ENCODE measurements at regions not wholly inside any gene's neighbourhood (a gene's known extent, or its start where the extent isn't known, plus 50 kb on each side); places are given as distances from the start of the nearest gene placed in this dataset.
"Not testable (repeated sequence)": the region's sequence is repeated elsewhere in the genome, so short reads cannot be mapped to it uniquely, and the experiment has no call there.

DNA sequence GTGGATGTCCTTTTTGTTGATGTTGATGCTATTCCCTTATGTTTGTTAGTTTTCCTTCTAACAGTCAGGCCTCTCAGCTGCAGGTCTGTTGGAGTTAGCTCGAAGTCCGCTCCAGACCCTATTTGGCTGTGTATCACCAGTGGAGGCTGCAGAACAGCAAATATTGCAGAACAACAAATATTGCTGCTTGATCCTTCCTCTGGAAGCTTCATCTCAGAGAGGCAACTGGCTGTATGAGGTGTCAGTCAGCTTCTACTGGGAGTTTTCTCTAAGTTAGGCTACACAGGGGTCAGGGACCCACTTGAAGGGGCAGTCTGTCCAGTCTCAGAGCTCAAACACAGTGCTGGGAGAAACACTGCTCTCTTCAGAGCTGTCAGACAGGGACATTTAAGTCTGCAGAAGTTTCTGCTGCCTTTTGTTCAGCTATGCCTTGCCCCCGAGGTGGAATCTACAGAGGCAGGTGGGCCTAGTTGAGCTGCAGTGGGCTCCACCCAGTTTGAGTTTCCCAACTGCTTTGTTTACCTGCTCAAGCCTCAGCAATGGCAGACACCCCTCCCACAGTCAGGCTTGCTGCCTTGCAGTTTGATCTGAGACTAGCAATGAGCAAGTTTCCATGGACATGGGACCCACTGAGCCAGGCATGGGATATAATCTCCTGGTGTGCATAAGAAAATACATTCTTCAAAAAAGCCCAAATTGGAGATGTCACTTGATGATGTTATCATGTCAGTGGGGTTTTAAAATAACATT lies 99.5 kb downstream of the KDM5D start:
- DNase-seq (ENCODE audit: low read depth), result no peak

GRCh38 chrY:19637651-19638347 lies 106.7 kb downstream of the KDM5D start:
- DNase-seq (ENCODE audit: low read depth), result no peak

DNA sequence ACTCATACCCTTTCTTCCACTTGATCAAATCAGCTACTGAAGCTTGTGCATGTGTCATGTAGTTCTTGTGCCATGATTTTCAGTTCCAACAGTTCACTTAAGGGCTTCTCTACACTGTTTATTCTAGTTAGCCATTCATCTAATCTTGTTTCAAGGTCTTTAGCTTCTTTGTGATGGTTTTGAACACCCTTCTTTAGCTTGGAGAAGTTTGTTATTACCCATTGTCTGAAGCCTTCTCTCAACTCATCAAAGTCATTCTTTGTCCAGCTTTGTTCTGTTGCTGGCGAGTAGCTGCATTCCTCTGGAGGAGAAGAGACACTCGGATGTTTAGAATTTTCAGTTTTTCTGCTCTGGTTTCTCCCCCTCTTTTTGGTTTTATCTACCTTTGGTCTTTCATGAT lies 115.6 kb downstream of the KDM5D start:
- no peak for DNase-seq (ENCODE audit: low read depth)

DNA sequence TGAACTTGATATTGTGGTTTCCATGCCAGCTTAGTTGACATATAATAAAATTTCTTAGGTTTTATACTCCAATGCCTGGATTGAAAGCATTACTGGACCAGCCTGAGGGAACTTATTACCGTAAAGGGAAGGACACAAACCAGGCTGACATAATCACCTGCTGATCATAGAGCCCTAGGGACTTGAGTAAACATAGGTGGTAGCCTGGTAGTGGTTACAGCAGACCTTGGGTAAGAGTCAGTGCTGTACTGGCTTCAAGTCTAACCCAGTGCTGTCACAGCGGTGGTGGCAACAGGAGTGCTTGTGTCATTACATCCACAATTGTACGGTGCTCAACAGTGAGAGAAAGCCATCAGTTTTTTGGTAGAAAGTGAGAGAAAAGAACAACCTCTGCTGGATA lies 122.1 kb downstream of the KDM5D start:
- DNase-seq (ENCODE audit: low read depth), result no peak

GRCh38 chrY:19621756-19622155 lies 122.8 kb downstream of the KDM5D start:
- no peak for DNase-seq (ENCODE audit: low read depth)

GRCh38 chrY:19601113-19601512 lies 143.4 kb downstream of the KDM5D start:
- DNase-seq (ENCODE audit: low read depth), result no peak

GRCh38 chrY:19600711-19601110 lies 143.8 kb downstream of the KDM5D start:
- DNase-seq (ENCODE audit: low read depth), result no peak

DNA sequence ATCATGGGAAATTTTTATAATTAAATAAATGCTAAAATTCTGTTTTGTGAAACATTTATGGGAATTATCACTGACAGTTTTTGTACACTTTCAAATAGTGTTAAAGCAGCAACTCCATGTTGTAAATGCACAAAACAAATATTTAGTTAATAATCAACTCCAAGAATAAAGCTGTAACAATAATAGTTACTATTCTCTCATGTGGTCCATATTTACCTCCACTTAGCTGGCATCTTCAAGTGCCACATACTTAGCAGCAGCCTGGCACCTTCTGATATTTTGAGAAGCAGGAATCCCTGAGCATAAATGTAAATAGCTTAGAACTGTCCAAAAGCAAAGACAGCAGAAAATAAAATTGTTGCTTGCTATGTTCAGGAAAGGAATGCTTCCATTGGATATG lies 154.3 kb downstream of the KDM5D start:
- no peak for DNase-seq (ENCODE audit: low read depth)

DNA sequence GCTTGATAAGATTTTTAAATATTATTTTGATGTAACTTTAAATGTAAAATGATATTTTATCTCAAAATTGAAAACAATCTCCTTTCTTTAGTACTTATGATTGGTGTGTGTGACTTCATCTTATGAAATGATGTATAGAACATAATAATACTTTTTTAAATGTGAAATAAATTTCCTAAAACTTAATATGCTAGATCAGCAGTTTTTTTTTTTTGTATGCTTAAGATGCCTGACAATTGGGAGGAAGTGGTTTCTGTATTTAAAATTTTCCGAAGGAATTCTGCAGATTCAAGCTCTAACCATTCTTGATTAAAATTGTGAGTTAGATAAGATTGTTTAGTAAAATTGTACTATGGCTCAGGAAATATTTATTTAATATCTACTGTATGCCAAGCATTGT lies 154.9 kb downstream of the KDM5D start:
- DNase-seq (ENCODE audit: low read depth), result no peak

DNA sequence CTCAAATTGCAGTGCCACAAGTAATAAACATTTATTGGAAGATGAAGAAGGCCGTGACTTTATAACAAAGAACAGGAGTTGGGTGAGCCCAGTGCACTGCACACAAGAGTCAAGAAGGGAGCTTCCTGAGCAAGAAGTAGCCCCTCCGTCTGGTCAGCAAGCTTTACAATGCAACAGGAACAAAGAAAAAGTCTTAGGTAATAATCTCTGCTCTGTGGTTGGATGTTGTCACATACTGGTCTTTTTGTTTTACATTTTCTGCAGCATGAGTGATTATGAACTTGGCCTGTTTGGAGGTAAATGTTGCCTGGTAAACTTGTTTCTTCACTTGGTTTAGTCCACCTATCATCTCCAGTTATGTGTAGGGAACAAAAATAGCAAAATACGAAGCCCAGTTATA lies 157.2 kb downstream of the KDM5D start:
- no peak for DNase-seq (ENCODE audit: low read depth)

- not testable (repeated sequence) for DNase-seq (ENCODE audit: low read depth)
Measured at GRCh38 chrY:19580990-19581389, 163.5 kb downstream of the KDM5D start.

GRCh38 chrY:19578281-19578874 lies 166.1 kb downstream of the KDM5D start:
- DNase-seq (ENCODE audit: low read depth), result no peak

- no peak for DNase-seq (ENCODE audit: low read depth)
Measured at GRCh38 chrY:19577250-19577649, 167.3 kb downstream of the KDM5D start.

- no peak for DNase-seq (ENCODE audit: low read depth)
Measured at GRCh38 chrY:19574939-19575338, 169.6 kb downstream of the KDM5D start.

GRCh38 chrY:19573646-19574045 lies 170.9 kb downstream of the KDM5D start:
- no peak for DNase-seq (ENCODE audit: low read depth)

DNA sequence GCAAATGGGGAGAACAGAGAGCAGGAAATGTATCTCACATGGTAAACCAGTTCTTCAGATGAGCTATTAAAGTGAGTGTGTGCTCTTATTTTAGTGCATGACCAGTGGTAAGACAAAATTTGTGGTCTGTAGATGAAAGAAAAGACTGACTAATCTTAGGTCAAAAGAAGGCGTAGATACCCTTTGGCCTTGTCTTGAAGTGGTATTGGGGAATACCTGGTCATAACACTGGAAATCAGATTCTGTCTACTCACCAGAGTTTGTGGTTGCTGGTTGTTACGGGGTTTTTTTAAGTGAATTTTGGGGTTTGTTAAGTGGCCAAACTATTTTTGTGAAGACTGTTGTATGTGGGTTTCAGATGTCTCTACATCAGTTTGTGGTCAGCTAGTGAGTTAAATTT lies 173.5 kb downstream of the KDM5D start:
- DNase-seq (ENCODE audit: low read depth), result no peak

GRCh38 chrY:19567943-19568342 lies 176.6 kb downstream of the KDM5D start:
- no peak for DNase-seq (ENCODE audit: low read depth)

DNA sequence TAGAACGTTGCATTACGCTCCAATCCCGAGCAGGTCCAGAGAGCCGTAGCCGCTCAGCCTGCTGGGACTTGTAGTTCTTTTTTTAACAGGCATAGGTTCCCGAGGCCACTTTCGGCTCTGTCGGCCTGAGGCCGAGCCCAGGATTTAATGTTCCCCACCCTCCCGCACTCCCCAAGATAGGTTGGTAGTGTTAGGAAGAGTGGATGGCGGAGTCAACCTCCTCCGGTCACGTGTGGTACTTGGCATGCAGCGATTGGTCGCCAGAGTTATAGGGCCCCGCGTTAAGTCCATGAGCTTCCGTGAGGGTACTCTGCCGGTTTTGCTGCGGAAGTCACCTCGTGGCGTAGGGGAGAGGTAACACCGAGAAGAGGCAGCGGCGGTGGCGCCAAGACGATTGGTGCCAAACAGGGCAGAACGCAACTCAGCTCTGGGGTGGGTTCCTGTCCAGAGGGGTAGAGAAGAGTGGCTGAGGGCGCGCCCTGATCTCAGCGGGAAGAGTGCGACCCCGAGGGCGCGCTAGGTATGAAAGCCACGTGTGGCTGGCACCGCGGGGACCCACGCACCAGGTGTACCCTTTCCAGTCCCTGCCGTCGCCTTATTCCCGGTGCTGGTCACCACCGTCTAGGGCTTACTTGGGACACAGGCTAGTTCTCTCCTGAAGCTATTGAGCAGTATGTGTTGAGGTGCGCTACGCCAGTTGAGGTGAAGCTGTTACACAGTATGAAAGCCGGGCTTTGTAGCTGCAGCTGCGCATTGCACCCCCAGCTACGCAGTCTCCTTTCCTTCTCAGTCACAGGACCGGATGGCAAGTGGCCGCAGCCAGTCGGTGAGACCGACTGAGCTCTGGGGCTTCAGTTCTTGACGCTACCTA lies 177.2 kb downstream of the KDM5D start:
- peak; percentile 32 for DNase-seq (ENCODE audit: low read depth)

DNA sequence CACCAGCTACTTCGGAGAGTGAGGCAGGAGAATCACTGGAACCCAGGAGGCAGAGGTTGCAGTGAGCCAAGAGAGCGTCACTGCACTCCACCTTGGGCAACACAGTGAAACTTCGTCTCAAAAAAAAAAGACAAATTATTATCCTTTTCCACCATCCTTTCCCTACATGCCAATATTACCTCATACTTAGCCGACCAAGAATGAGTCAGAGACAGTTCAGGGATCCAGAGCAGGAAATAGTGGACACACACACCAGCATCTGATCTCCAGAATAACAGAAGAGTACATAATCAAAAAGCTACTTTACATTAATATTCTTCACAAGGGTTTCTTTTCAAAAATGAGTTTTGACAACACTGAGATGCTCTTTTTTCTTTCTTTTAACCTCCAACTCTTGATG lies 185.4 kb downstream of the KDM5D start:
- DNase-seq (ENCODE audit: low read depth), result no peak

DNA sequence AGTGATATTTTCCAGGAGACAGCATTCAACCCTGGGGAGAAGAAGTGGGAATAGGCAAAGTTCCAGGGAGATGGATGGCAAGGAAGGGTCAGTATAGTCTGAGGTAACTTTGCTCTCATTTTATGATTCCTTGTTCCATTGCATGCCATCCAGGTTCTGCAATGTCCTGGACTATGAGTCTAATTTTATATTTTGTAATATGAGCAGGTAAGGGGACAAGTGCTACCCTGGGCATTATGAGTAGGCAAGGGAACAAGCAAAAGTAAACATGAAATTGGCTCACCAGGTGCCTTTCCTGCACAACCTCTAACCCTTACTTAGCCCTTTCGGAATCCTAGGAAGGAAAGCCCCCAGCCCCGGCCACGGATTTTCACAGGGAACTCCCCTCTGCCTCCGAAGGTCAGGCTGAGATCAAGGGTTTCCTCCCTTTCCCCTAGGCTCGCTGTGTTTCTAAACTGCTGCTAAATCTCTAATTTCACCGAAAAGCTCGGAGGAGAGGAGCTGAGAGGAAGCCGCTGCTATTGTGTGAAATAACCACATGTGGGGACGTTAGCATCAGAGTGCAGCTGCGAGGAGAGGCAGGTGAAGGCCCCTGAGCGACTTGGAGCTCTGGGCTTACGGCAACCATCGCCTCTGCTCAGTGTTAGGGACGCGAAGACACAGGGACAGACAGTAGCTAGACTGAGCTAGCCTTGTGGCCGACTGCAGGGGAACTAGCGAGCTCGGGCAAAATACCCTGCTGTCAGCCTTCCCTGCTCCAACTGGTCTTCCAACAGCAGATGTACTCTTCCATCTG lies 194.7 kb downstream of the KDM5D start:
- no peak for DNase-seq (ENCODE audit: low read depth)

DNA sequence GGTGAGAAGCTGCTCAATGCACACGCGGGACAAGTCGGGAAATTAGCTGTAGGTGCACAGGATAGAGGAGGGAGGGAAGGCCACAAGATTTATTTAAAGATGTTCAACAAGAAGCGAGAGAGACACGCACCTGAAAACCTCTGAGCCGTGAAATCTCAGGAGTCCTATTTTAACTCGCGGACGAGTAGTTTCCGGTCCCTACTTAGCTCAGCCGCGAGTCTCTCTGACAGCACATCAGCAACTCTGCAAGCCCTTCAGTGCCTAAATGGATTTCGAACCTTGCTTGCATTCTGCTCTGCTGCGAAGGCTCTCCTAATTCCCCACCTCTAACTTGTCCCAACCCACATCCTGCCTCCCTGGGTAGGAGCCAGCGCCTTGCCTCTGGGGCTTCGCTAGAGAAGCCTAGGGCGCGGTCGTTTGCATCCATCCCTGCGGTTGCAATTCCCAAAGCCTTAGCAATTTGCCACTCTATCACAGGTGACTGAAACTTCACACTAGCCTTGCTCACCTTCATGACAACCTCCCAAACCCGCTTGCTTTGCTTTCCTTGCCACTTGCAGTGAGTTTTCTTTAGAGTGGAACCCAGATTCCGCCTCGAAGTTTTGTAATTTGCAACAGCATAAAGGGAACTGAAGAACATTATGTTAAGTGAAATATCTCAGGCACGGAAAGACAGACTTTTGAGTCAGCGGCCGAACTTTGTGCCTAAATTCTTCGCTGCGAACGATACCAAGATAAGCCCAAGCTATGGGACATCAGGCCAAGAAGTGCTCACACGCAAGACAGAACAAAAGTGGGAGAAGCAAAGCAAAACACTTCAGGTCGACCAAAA lies 202.8 kb downstream of the KDM5D start:
- DNase-seq (ENCODE audit: low read depth), result no peak
